PC-3 (cell line): ENCODE measurements at regions not wholly inside any gene's neighbourhood (a gene's known extent, or its start where the extent isn't known, plus 50 kb on each side); places are given as distances from the start of the nearest gene placed in this dataset.

Experiments
- CTCF ChIP-seq: fragments of 300-600 bp; sonication (generic); conservative IDR thresholded peaks from 2 replicates; pipeline ENCODE4 v1.5.1; 2017; ENCODE audit warnings: antibody characterized with exemption, low read depth, mild to moderate bottlenecking, low read length
- EZH2phosphoT487 ChIP-seq: fragments of 300-600 bp; sonication (generic); IDR thresholded peaks from 2 replicates; pipeline ENCODE4 v1.6.1; 2018; ENCODE audit warnings: mild to moderate bottlenecking, antibody characterized with exemption, low read length, borderline replicate concordance

- TF ChIP-seq CTCF: no peak
- no peak for TF ChIP-seq EZH2phosphoT487
These were observed 130.4 kb upstream of the C11orf87 start for GRCh38 chr11:109291553-109291952.
